PC-3 (cell line): ENCODE measurements at regions not wholly inside any gene's neighbourhood (a gene's known extent, or its start where the extent isn't known, plus 50 kb on each side); places are given as distances from the start of the nearest gene placed in this dataset.

Experiments
- ATAC-seq: fragments of 200-7000 bp; cut with Tn5 transposase; 2 replicates; pipeline ENCODE4 v1.9.1; 2020; ENCODE audit warnings: mild to moderate bottlenecking, moderate library complexity
- BruUV-seq: library from RNA; stranded (reverse); fragments of 400-500 nt; replicated peaks from 2 replicates; lab custom pipeline; 2021; lab: Mats Ljungman, UMichigan
- CTCF ChIA-PET: fragments of 300-600 bp; sonication (Branson Sonifier 250); formaldehyde crosslinking; loops from one replicate; lab custom pipeline; 2022; ENCODE audit warnings: antibody characterized with exemption; lab: Charles Lee
- POLR2A ChIA-PET: fragments of 300-600 bp; sonication (Branson Sonifier 250); formaldehyde crosslinking; loops from one replicate; lab custom pipeline; 2022; ENCODE audit warnings: antibody characterized with exemption; ENCODE audit not compliant: unreplicated experiment; lab: Charles Lee
- DNase-seq: peaks from one replicate; pipeline ENCODE4 v3.0.0-alpha.2; 2015
- H2AFZ ChIP-seq: fragments of 300-600 bp; sonication (generic); 2 replicates; pipeline ENCODE4 v1.6.0; 2016; ENCODE audit warnings: antibody characterized with exemption, low read length
- H3F3A ChIP-seq: fragments of 300-600 bp; sonication (generic); one replicate; pipeline ENCODE4 v1.6.0; 2017; ENCODE audit warnings: antibody characterized with exemption, low read length, control low read depth, mild to moderate bottlenecking; ENCODE audit not compliant: unreplicated experiment
- H3K27ac ChIP-seq: fragments of 300-600 bp; sonication (generic); 2 replicates; pipeline ENCODE4 v1.5.1; 2016; ENCODE audit warnings: mild to moderate bottlenecking, low read length
- H3K27me3 ChIP-seq: fragments of 300-600 bp; sonication (generic); 2 replicates; pipeline ENCODE4 v1.6.1; 2016; ENCODE audit warnings: low read length, mixed read lengths
- H3K36me3 ChIP-seq: fragments of 300-600 bp; sonication (generic); 2 replicates; pipeline ENCODE4 v1.6.1; 2016; ENCODE audit warnings: low read depth, mixed run types, low read length, mixed read lengths
- H3K4me1 ChIP-seq: fragments of 300-600 bp; sonication (generic); 2 replicates; pipeline ENCODE4 v1.5.1; 2016; ENCODE audit warnings: low read length; ENCODE audit not compliant: insufficient read depth
- H3K4me2 ChIP-seq: fragments of 300-600 bp; sonication (generic); 2 replicates; pipeline ENCODE4 v1.6.0; 2016; ENCODE audit warnings: low read length
- H3K4me3 ChIP-seq: fragments of 300-600 bp; sonication (generic); 2 replicates; pipeline ENCODE4 v1.5.1; 2016; ENCODE audit warnings: mild to moderate bottlenecking, low read length, mixed read lengths
- H3K79me2 ChIP-seq: fragments of 300-600 bp; sonication (generic); 2 replicates; pipeline ENCODE4 v1.6.1; 2017; ENCODE audit warnings: low read length, mixed read lengths
- H3K9ac ChIP-seq: fragments of 300-600 bp; sonication (generic); 2 replicates; pipeline ENCODE4 v1.6.0; 2016; ENCODE audit warnings: mild to moderate bottlenecking, low read length
- H3K9me2 ChIP-seq: fragments of 300-600 bp; sonication (generic); replicated peaks from 2 replicates; pipeline ENCODE4 v1.6.1; 2016; ENCODE audit warnings: mixed run types, low read length, mixed read lengths
- H3K9me3 ChIP-seq: fragments of 300-600 bp; sonication (generic); 2 replicates; pipeline ENCODE4 v1.6.1; 2016; ENCODE audit warnings: low read length, mixed read lengths
- H4K20me1 ChIP-seq: fragments of 300-600 bp; sonication (generic); 2 replicates; pipeline ENCODE4 v1.6.1; 2016; ENCODE audit warnings: low read length, mixed read lengths
- CTCF ChIP-seq: fragments of 300-600 bp; sonication (generic); conservative IDR thresholded peaks from 2 replicates; pipeline ENCODE4 v1.5.1; 2017; ENCODE audit warnings: antibody characterized with exemption, low read depth, mild to moderate bottlenecking, low read length
- EZH2 ChIP-seq: fragments of 300-600 bp; sonication (generic); IDR thresholded peaks from one replicate; pipeline ENCODE4 v1.6.1; 2017; ENCODE audit warnings: antibody characterized with exemption, mild to moderate bottlenecking, low read length; ENCODE audit not compliant: unreplicated experiment
- EZH2phosphoT487 ChIP-seq: fragments of 300-600 bp; sonication (generic); IDR thresholded peaks from 2 replicates; pipeline ENCODE4 v1.6.1; 2018; ENCODE audit warnings: mild to moderate bottlenecking, antibody characterized with exemption, low read length, borderline replicate concordance
- intact Hi-C: fragments of 100-400 bp; cut with micrococcal nuclease; formaldehyde crosslinking; loops from 2 replicates; pipeline ENCODE4 v1.9.0; 2023

- Histone ChIP-seq H3K4me2 (no peak overlapping the region), H3K27me3 (0 out of 2 replicates have a peak, but pooled peaks cover 8% of the 10 kb centered on the region), H3F3A (no peaks in the 10 kb centered on the region), H3K9me2 (no peaks in the 10 kb centered on the region), H3K36me3 (no peaks in the 10 kb centered on the region), H3K27ac (no peak overlapping the region), H3K9ac (no peak overlapping the region), H2AFZ (no peak overlapping the region), H3K79me2 (no peaks in the 10 kb centered on the region), H4K20me1 (no peaks in the 10 kb centered on the region), H3K4me3 (no peak overlapping the region), H3K4me1 (no peaks in the 10 kb centered on the region), H3K9me3 (0 out of 2 replicates have a peak, but pooled peaks cover 4% of the 10 kb centered on the region)
- intact Hi-C loops: no loop called here
- DNase-seq (no peak), ATAC-seq (no peak)
- no TSS peak for BruUV-seq
- ChIA-PET POLR2A (no interaction called here), CTCF (no interaction called here)
- TF ChIP-seq EZH2 (no peak), CTCF (no peak), EZH2phosphoT487 (no peak)
These were observed 153.4 kb upstream of the B3GAT1 start for GRCh38 chr11:134565343-134565891.

- Histone ChIP-seq H3K36me3 (no peaks in the 10 kb centered on the region), H2AFZ (no peak overlapping the region), H3K27ac (no peak overlapping the region), H3K9me2 (no peaks in the 10 kb centered on the region), H3K4me3 (no peak overlapping the region), H3K79me2 (no peaks in the 10 kb centered on the region), H3K9me3 (0 out of 2 replicates have a peak, but pooled peaks cover 4% of the 10 kb centered on the region), H3K4me1 (no peaks in the 10 kb centered on the region), H3K27me3 (peaks cover 15% of the 10 kb centered on the region; the same call in 1 of the 2 replicates), H3K4me2 (no peak overlapping the region), H3K9ac (no peak overlapping the region), H3F3A (no peaks in the 10 kb centered on the region), H4K20me1 (no peaks in the 10 kb centered on the region)
- no peak for TF ChIP-seq CTCF
- ChIA-PET CTCF (no interaction called here), POLR2A (no interaction called here)
- BruUV-seq: no TSS peak
- intact Hi-C loops: no loop called here
- DNase-seq: no peak
- ATAC-seq: no peak
These were observed 152.6 kb upstream of the B3GAT1 start for GRCh38 chr11:134564472-134565200.

- ATAC-seq: no peak
- Histone ChIP-seq H3K4me2 (no peak overlapping the region), H3K27me3 (peaks cover 21% of the 10 kb centered on the region; the same call in 1 of the 2 replicates), H4K20me1 (no peaks in the 10 kb centered on the region), H3K9me2 (no peaks in the 10 kb centered on the region), H3F3A (no peaks in the 10 kb centered on the region), H3K36me3 (no peaks in the 10 kb centered on the region), H2AFZ (no peak overlapping the region), H3K9me3 (0 out of 2 replicates have a peak, but pooled peaks cover under 1% of the 10 kb centered on the region), H3K79me2 (no peaks in the 10 kb centered on the region), H3K27ac (no peak overlapping the region), H3K9ac (no peak overlapping the region), H3K4me3 (no peak overlapping the region), H3K4me1 (no peaks in the 10 kb centered on the region)
- BruUV-seq: no TSS peak
- POLR2A ChIA-PET: no interaction called here
- TF ChIP-seq CTCF (no peak), EZH2phosphoT487 (no peak), EZH2 (no peak)
- intact Hi-C loops: no loop called here
- CTCF ChIA-PET: no interaction called here
- DNase-seq: no peak
These were observed 151.0 kb upstream of the B3GAT1 start for GRCh38 chr11:134562941-134563471.
